K562 (cell line): ENCODE measurements at regions not wholly inside any gene's neighbourhood (a gene's known extent, or its start where the extent isn't known, plus 50 kb on each side); places are given as distances from the start of the nearest gene placed in this dataset.

Experiments
- ATAC-seq: fragments of 200-7000 bp; cut with Tn5 transposase; 3 replicates; pipeline ENCODE4 v1.9.1; 2020; ENCODE audit warnings: moderate library complexity
- BruUV-seq: library from RNA; stranded (reverse); fragments of 400-500 nt; replicated peaks from 2 replicates; lab custom pipeline; 2021; lab: Mats Ljungman, UMichigan
- CTCF ChIA-PET: fragments of 300-600 bp; formaldehyde crosslinking; extraction: SDS; loops from one replicate; lab custom pipeline; 2021; ENCODE audit warnings: low intra/inter-chr PET ratio; lab: Yijun Ruan, JAX
- POLR2A ChIA-PET: fragments of 300-600, 350-650 bp; sonication (Branson Sonifier 250); formaldehyde crosslinking; extraction: SDS; loops from one replicate; lab custom pipeline; 2021; ENCODE audit warnings: antibody characterized with exemption, inconsistent platforms; lab: Yijun Ruan, JAX
- DNase-seq, 4 experiments: peaks; one replicate each; pipeline versions ENCODE4 v3.0.0 to v3.0.0-alpha.2; 2011 to 2018; ENCODE audit warnings: low spot score in 3 of 4, mixed read lengths in 3 of 4; ENCODE audit errors: extremely low read depth in 1 of 4
- FAIRE-seq: peaks from 2 replicates; lab custom pipeline; 2011; peaks lifted over from hg19 to GRCh38; lab: Jason Lieb, UNC
- H2AFZ ChIP-seq: 2 replicates; pipeline ENCODE4 v1.6.0; 2011; ENCODE audit warnings: low read depth, low read length, control low read depth, inconsistent platforms
- H3K27ac ChIP-seq: fragments of 200-600 bp; 3 replicates; pipeline ENCODE4 v1.8.0; 2011; ENCODE audit warnings: low read depth, mild to moderate bottlenecking, control low read depth, inconsistent platforms, low read length, moderate library complexity, mixed read lengths; ENCODE audit errors: extremely low read depth
- H3K27me3 ChIP-seq, 2 experiments: fragments of 300-600 bp in 1 of 2; 2 replicates in 1 of 2; 3 replicates in 1 of 2; pipeline versions ENCODE4 v1.6.0 to v1.8.0; 2011; ENCODE audit warnings: inconsistent platforms in 2 of 2, low read length in 2 of 2, mild to moderate bottlenecking in 1 of 2, mixed read lengths in 1 of 2, moderate library complexity in 1 of 2; ENCODE audit not compliant: control insufficient read depth in 2 of 2, insufficient read depth in 2 of 2
- H3K36me3 ChIP-seq: fragments of 300-600 bp; 3 replicates; pipeline ENCODE4 v1.8.0; 2011; ENCODE audit warnings: mild to moderate bottlenecking, low read length, inconsistent platforms; ENCODE audit not compliant: control insufficient read depth, insufficient read depth
- H3K4me1 ChIP-seq, 2 experiments: fragments of 200-600 bp in 1 of 2; replicated peaks in 1 of 2; 2 replicates in 1 of 2; 3 replicates in 1 of 2; pipeline versions ENCODE4 v1.5.1 to v1.8.0; 2011; ENCODE audit warnings: inconsistent platforms in 2 of 2, low read length in 2 of 2, mild to moderate bottlenecking in 1 of 2, mixed read lengths in 1 of 2, moderate library complexity in 1 of 2; ENCODE audit not compliant: control insufficient read depth in 2 of 2, insufficient read depth in 2 of 2
- H3K4me2 ChIP-seq: 2 replicates; pipeline ENCODE4 v1.6.1; 2011; ENCODE audit warnings: low read length, control low read depth, inconsistent platforms, mixed read lengths; ENCODE audit not compliant: insufficient read depth
- H3K4me3 ChIP-seq: fragments of 200-600 bp; sonication (generic), shearing (Covaris generic); 2 replicates; pipeline ENCODE4 v1.5.1; 2016; ENCODE audit warnings: control low read depth, inconsistent platforms
- H3K79me2 ChIP-seq: fragments of 200-600 bp; 3 replicates; pipeline ENCODE4 v1.8.0; 2011; ENCODE audit warnings: low read length, inconsistent platforms; ENCODE audit not compliant: control insufficient read depth, insufficient read depth
- H3K9ac ChIP-seq, 2 experiments: 2 replicates each; pipeline versions ENCODE4 v1.6.0 to v1.6.1; 2011; ENCODE audit warnings: low read depth in 2 of 2, low read length in 2 of 2, control low read depth in 1 of 2, inconsistent platforms in 1 of 2, mild to moderate bottlenecking in 1 of 2, mixed read lengths in 1 of 2; ENCODE audit not compliant: insufficient read depth in 1 of 2
- H3K9me1 ChIP-seq: one replicate; pipeline ENCODE4 v1.6.0; 2011; ENCODE audit warnings: inconsistent platforms, mild to moderate bottlenecking, low read length, moderate library complexity; ENCODE audit not compliant: control insufficient read depth, insufficient read depth
- H3K9me3 ChIP-seq: replicated peaks from 2 replicates; pipeline ENCODE4 v1.5.1; 2011; ENCODE audit warnings: low read depth, low read length, inconsistent platforms; ENCODE audit not compliant: control insufficient read depth, insufficient read depth
- H4K20me1 ChIP-seq: replicated peaks from 2 replicates; pipeline ENCODE4 v1.6.1; 2011; ENCODE audit warnings: low read length, inconsistent platforms, mixed read lengths; ENCODE audit not compliant: control insufficient read depth, insufficient read depth
- CREB5 ChIP-seq: fragments of 250-450 bp; sonication (Bioruptor Pico); IDR thresholded peaks from 2 replicates; pipeline ENCODE4 v1.5.0; 2020; ENCODE audit warnings: mild to moderate bottlenecking
- LARP7 ChIP-seq: fragments of 450-650 bp; IDR thresholded peaks from 2 replicates; pipeline ENCODE4 v1.6.1; 2016
- LCOR ChIP-seq: sonication (generic); formaldehyde crosslinking; IDR thresholded peaks from 2 replicates; pipeline ENCODE4 v1.8.0; 2022; ENCODE audit warnings: mild to moderate bottlenecking, missing genetic modification reagents
- RBM25 ChIP-seq: fragments of 200-400 bp; formaldehyde crosslinking; IDR thresholded peaks from 2 replicates; pipeline ENCODE4 v1.6.1; 2018; ENCODE audit warnings: low read length, low read depth, moderate library complexity; ENCODE audit not compliant: severe bottlenecking
- WGBS: fragments of 100-300 bp; shearing (Covaris generic); methylation state at CpG from one replicate; pipeline ENCODE4 v1.1.6; 2016; ENCODE audit warnings: low coverage, mixed read lengths; ENCODE audit not compliant: insufficient coverage; ENCODE audit errors: missing lambda C conversion rate; 5-methylcytosine and 5-hydroxymethylcytosine counted together
- in situ Hi-C: fragments of 300-500 bp; cut with MboI; formaldehyde crosslinking; loops from 4 replicates; pipeline ENCODE4 v1.15.0; 2018; ENCODE audit warnings: inconsistent platforms, mixed read lengths
- intact Hi-C: fragments of 100-400 bp; cut with micrococcal nuclease; formaldehyde crosslinking; loops from 2 replicates; pipeline ENCODE4 v1.14.2; 2022

GRCh38 chr7:46767071-46767470 is 814.8 kb downstream of the TNS3 start:
- Histone ChIP-seq H3K27me3 (no peaks in the 10 kb centered on the region), H2AFZ (no peak overlapping the region), H3K27ac (no peak overlapping the region), H4K20me1 (no peaks in the 10 kb centered on the region), H3K36me3 (no peaks in the 10 kb centered on the region), H3K9me3 (no peaks in the 10 kb centered on the region), H3K79me2 (no peaks in the 10 kb centered on the region), H3K4me3 (no peak overlapping the region), H3K4me1 (no peaks in the 10 kb centered on the region), H3K9ac (no peak overlapping the region), H3K4me2 (no peak overlapping the region), H3K9me1 (no peaks in the 10 kb centered on the region)
- CTCF ChIA-PET = no interaction called here
- DNase-seq (no peak), FAIRE-seq (no peak), ATAC-seq (no peak)
- no TSS peak for BruUV-seq
- TF ChIP-seq LCOR (CRISPR knock-in tag) = no peak
- in situ Hi-C loops (no loop called here), intact Hi-C loops (no loop called here)
- POLR2A ChIA-PET = no interaction called here
- WGBS = 0% methylated on average over 1 of the region's 1 CpG

GRCh38 chr7:46764100-46764936 is 817.6 kb downstream of the TNS3 start:
- in situ Hi-C loops = no loop called here

More at GRCh38 chr7:46764100-46764936, 817.6 kb downstream of the TNS3 start:
- H2AFZ ChIP-seq = no peak overlapping the region
- intact Hi-C loops = no loop called here
- BruUV-seq = no TSS peak
- H3K27ac ChIP-seq = no peak overlapping the region
- no peaks in the 10 kb centered on the region for H4K20me1 ChIP-seq
- H3K79me2 ChIP-seq = no peaks in the 10 kb centered on the region
- no peaks in the 10 kb centered on the region for H3K9me3 ChIP-seq
- FAIRE-seq = no peak
- H3K36me3 ChIP-seq = no peaks in the 10 kb centered on the region
- H3K4me3 ChIP-seq = no peak overlapping the region
- TF ChIP-seq RBM25 (no peak), LARP7 (no peak), CREB5 (CRISPR knock-in tag) (no peak)
- TF ChIP-seq, all 486 proteins: peak for 0
- H3K27me3 ChIP-seq = no peaks in the 10 kb centered on the region
- DNase-seq (no peak), ATAC-seq (no peak)
- ChIA-PET CTCF (no interaction called here), POLR2A (no interaction called here)
- 0% methylated on average over 2 of the region's 3 CpGs for WGBS
- no peak overlapping the region for H3K9ac ChIP-seq
- no peak overlapping the region for H3K4me2 ChIP-seq
- no peaks in the 10 kb centered on the region for H3K4me1 ChIP-seq
- no peaks in the 10 kb centered on the region for H3K9me1 ChIP-seq
